Nephron progenitor cell (in vitro differentiated cells): ENCODE measurements at regions not wholly inside any gene's neighbourhood (a gene's known extent, or its start where the extent isn't known, plus 50 kb on each side); places are given as distances from the start of the nearest gene placed in this dataset.

Experiments used
- DNase-seq: peaks from one replicate; pipeline ENCODE4 v3.0.0; 2021
- H3K27ac Mint-ChIP-seq: 2 replicates; pipeline ENCODE4 v1.8.0; 2021; ENCODE audit warnings: mild to moderate bottlenecking, moderate library complexity, mixed read lengths
- H3K27me3 Mint-ChIP-seq: 2 replicates; pipeline ENCODE4 v1.8.0; 2021; ENCODE audit warnings: mild to moderate bottlenecking, low read depth, mixed read lengths; ENCODE audit not compliant: poor library complexity
- H3K36me3 Mint-ChIP-seq: 2 replicates; pipeline ENCODE4 v1.8.0; 2021; ENCODE audit warnings: low read depth, mixed read lengths
- H3K4me1 Mint-ChIP-seq: 2 replicates; pipeline ENCODE4 v1.8.0; 2021; ENCODE audit warnings: mixed read lengths
- H3K4me3 Mint-ChIP-seq: 2 replicates; pipeline ENCODE4 v1.8.0; 2021; ENCODE audit warnings: mild to moderate bottlenecking, moderate library complexity, mixed read lengths
- H3K9me3 Mint-ChIP-seq: 2 replicates; pipeline ENCODE4 v1.8.0; 2021; ENCODE audit warnings: mild to moderate bottlenecking, moderate library complexity, mixed read lengths
- TF ChIP-seq, protein P1 (sequence below): fragments of 200-600 bp; sonication (generic); IDR thresholded peaks from 2 replicates; pipeline ENCODE4 v1.5.0; 2021; ENCODE audit warnings: antibody characterized with exemption

DNA sequence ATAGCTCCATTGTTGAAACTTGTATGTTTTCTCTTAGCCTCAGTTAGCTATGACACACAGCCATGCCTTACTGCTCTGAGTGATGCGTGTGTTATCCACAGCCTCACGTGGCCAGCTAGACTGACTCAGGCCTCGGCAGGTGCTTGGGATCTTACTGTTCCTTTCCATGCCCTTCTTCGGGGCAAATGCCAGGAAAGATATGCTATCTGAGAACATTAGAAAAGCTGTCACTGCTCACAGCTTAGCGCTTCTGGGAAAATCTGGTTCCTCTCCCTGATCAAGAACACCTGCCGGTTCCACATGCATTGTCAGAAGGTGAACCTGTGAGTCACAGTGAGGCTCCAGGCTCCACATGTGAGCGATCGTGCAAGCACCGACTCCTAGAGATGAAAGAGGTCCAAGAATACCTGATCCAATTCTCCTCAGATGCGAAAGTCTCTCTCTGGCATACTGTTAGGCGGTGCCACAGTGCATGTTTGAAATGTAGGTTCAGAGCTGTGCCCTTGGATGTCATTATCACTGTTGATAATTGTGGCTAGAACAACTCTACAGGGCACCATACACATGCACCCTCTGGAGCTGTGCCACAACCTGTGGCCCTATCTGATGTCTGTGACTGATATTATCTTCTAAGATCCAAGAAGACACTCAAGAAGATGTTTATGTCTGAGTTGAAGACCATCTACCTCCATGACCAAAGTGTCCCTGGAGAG, 247.8 kb upstream of the IGFBP3 start:
- peaks cover 11% of the 10 kb centered on the region for H3K4me1 Mint-ChIP-seq

DNA sequence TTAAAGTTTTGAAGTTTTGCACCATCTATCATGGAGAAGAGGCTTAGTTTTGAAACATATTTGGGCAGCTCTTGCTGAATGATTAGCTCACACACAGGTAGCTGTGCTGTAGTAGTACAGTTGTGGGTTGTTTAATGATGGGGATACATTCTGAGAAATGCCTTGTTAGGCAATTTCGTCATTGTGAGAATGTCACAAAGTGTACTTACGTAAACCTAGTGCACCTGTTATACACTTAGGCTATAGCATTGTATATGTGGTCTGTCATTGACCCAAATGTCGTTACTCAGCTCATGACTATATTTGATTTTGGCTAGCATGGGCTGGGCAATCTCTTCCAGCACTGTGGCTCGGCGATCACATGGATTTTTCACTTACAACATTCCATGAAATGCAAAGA, 247.2 kb upstream of the IGFBP3 start:
- Mint-ChIP-seq H3K4me1 (peaks cover 5% of the 10 kb centered on the region), H3K4me3 (no peak overlapping the region), H3K36me3 (no peaks in the 10 kb centered on the region), H3K27me3 (peaks cover 16% of the 10 kb centered on the region), H3K9me3 (peaks cover 6% of the 10 kb centered on the region), H3K27ac (no peak overlapping the region)
- TF ChIP-seq, protein P1, sequence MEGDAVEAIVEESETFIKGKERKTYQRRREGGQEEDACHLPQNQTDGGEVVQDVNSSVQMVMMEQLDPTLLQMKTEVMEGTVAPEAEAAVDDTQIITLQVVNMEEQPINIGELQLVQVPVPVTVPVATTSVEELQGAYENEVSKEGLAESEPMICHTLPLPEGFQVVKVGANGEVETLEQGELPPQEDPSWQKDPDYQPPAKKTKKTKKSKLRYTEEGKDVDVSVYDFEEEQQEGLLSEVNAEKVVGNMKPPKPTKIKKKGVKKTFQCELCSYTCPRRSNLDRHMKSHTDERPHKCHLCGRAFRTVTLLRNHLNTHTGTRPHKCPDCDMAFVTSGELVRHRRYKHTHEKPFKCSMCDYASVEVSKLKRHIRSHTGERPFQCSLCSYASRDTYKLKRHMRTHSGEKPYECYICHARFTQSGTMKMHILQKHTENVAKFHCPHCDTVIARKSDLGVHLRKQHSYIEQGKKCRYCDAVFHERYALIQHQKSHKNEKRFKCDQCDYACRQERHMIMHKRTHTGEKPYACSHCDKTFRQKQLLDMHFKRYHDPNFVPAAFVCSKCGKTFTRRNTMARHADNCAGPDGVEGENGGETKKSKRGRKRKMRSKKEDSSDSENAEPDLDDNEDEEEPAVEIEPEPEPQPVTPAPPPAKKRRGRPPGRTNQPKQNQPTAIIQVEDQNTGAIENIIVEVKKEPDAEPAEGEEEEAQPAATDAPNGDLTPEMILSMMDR = no peak
- DNase-seq = no peak

More for the DNA sequence above, 247.8 kb upstream of the IGFBP3 start:
- TF ChIP-seq, protein P1 = no peak
- Mint-ChIP-seq H3K27ac (no peak overlapping the region), H3K36me3 (no peaks in the 10 kb centered on the region), H3K9me3 (peaks cover 6% of the 10 kb centered on the region), H3K4me3 (no peak overlapping the region), H3K27me3 (peaks cover 16% of the 10 kb centered on the region)
- DNase-seq = no peak

DNA sequence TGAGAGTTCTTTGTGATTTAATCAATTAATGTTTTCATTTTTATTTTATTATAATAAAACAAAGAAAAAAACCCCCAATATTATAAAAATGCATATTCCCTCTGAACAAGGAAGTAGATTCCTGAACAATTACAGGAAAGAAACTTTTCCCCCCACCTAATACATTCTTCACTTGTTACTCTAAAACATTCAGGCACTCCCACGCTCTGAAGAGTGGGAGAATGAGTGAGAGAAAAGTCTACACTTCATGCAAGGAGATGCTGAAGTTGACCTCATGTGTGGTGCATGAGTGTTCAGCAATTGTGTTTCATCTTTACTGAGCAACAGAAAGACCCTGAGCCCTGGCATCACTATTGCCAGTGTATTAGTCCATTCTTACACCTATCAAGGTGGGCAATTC, 244.2 kb upstream of the IGFBP3 start:
- Mint-ChIP-seq H3K27me3 (peaks cover 15% of the 10 kb centered on the region), H3K4me1 (peaks cover 5% of the 10 kb centered on the region)

DNA sequence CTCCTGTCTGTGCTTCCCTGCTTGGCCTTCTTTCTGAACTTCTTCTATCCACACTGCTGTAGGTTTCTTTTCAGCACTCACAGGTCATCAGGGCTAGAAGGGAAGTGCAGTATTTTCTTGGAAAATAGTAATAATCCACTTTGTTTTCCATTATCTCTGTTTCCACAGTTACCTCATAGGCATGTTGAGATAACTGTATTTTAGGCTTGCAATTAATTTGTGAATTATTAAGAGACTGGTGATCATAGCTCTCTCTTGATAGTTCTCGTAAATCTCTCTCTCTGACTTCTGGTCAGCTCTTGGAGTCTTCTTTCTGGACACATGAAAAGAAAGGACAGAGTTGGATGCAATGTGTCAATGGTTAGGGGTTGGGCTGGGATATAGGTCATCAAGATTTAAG, 243.6 kb upstream of the IGFBP3 start:
- no peak overlapping the region for H3K27ac Mint-ChIP-seq

More for the DNA sequence above, 244.2 kb upstream of the IGFBP3 start:
- TF ChIP-seq, protein P1 = no peak
- H3K4me3 Mint-ChIP-seq = no peak overlapping the region
- H3K27ac Mint-ChIP-seq = no peak overlapping the region
- no peak for DNase-seq
- peaks cover 6% of the 10 kb centered on the region for H3K9me3 Mint-ChIP-seq
- H3K36me3 Mint-ChIP-seq = no peaks in the 10 kb centered on the region

DNA sequence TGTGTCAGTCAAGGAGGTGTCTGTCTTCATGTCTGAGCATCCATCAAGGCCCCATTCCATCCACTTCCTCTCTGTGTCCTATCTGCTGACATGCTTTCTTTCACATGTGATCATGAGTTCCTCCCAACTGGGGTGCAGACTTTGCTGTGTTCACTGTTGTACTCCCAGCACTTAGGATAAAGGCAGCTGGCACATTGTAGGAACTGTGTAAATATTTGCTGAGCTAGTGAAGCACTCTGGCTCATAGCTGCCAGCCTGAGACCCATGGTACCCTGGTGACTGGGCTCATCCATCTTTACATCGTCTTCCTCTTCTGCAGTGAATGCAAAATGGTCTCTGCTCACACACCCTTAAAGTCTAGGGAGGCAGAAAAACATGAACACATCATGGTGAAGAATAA, 242.2 kb upstream of the IGFBP3 start:
- Mint-ChIP-seq H3K27me3 (peaks cover 4% of the 10 kb centered on the region), H3K4me1 (peaks cover 5% of the 10 kb centered on the region), H3K4me3 (no peak overlapping the region), H3K36me3 (no peaks in the 10 kb centered on the region), H3K9me3 (no peaks in the 10 kb centered on the region), H3K27ac (no peak overlapping the region)
- DNase-seq = no peak
- TF ChIP-seq, protein P1 = no peak

More for the DNA sequence above, 243.6 kb upstream of the IGFBP3 start:
- DNase-seq = no peak
- no peak overlapping the region for H3K4me3 Mint-ChIP-seq
- peaks cover 9% of the 10 kb centered on the region for H3K27me3 Mint-ChIP-seq
- H3K9me3 Mint-ChIP-seq = no peaks in the 10 kb centered on the region
- no peaks in the 10 kb centered on the region for H3K36me3 Mint-ChIP-seq
- TF ChIP-seq, protein P1 = no peak
- H3K4me1 Mint-ChIP-seq = peaks cover 5% of the 10 kb centered on the region

DNA sequence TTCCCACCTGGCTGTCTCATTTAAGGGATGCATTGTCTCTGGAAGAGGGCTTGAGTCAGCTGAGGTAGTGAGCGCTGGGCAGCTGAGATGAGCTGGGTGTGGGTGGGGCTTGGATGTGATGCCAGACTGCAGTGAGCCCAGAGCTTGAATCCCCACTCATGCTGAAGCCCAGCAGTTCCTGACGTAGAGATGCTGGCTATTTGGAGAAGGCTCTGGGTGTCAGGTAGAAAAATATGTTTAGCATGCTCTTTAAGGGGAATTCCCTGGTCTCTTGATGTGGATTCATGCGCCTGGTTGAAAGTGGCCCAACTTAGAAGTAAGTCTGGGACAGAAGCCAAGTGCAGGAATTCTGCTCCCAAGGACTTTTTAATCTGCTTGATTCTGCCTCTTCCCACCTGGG, 241.5 kb upstream of the IGFBP3 start:
- H3K27me3 Mint-ChIP-seq = peaks cover 4% of the 10 kb centered on the region
- H3K4me3 Mint-ChIP-seq = no peak overlapping the region
- H3K9me3 Mint-ChIP-seq = no peaks in the 10 kb centered on the region
- no peak overlapping the region for H3K27ac Mint-ChIP-seq
- H3K36me3 Mint-ChIP-seq = no peaks in the 10 kb centered on the region
- DNase-seq = no peak
- TF ChIP-seq, protein P1 = no peak
- peaks cover 5% of the 10 kb centered on the region for H3K4me1 Mint-ChIP-seq
